Ovary (tissue), 3 donors: ENCODE measurements at regions not wholly inside any gene's neighbourhood (a gene's known extent, or its start where the extent isn't known, plus 50 kb on each side); places are given as distances from the start of the nearest gene placed in this dataset.

Source experiments
- POLR2A ChIP-seq: fragments of 450-650 bp; IDR thresholded peaks from one replicate; pipeline ENCODE4 v1.6.1; 2017; ENCODE audit warnings: antibody characterized with exemption, mild to moderate bottlenecking, moderate library complexity
- TF ChIP-seq, protein P1 (sequence below), 3 donors: fragments of 450-650 bp in 2 of 3; fragments of 200-600 bp in 1 of 3; IDR thresholded peaks; one replicate each; pipeline versions ENCODE4 v1.5.1 to v1.8.0; 2016 to 2022; ENCODE audit warnings: antibody characterized with exemption in 3 of 3, mild to moderate bottlenecking in 1 of 3
- donor health status: DM: no; HTN: no; CAD: no.

DNA sequence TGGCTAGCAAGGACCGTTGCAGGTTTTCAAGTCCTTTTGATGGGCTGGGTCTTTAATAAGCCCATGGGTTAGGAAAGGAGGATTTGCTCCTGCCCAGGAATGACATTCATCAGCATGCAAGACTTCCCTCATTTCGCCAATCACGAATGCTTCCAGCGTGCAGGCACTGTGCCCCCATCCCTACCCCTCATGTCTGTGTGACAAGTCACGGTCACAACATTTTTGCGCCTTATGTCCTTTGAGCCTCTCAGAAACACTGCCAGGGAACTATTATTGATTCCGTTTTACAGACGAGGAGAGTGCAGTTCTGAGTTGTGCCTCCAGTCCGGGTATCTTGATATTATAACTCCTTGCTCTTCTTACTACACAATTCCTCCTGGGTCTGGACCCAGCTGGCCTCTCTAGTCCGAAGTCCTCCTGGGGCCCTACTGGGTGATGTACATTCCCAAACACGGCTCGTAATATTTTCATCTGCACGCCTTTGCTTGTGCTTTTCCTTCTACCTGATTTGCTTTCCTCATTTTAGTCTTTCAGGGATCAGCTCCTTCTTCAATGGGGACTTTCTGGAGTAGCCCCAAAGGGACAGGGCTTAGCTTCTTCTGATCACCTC lies 101.8 kb upstream of the MYCN start:
- TF ChIP-seq, protein P1, sequence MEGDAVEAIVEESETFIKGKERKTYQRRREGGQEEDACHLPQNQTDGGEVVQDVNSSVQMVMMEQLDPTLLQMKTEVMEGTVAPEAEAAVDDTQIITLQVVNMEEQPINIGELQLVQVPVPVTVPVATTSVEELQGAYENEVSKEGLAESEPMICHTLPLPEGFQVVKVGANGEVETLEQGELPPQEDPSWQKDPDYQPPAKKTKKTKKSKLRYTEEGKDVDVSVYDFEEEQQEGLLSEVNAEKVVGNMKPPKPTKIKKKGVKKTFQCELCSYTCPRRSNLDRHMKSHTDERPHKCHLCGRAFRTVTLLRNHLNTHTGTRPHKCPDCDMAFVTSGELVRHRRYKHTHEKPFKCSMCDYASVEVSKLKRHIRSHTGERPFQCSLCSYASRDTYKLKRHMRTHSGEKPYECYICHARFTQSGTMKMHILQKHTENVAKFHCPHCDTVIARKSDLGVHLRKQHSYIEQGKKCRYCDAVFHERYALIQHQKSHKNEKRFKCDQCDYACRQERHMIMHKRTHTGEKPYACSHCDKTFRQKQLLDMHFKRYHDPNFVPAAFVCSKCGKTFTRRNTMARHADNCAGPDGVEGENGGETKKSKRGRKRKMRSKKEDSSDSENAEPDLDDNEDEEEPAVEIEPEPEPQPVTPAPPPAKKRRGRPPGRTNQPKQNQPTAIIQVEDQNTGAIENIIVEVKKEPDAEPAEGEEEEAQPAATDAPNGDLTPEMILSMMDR (IDR thresholded peaks at IDR 0.05) = no peak
- no peak for TF ChIP-seq POLR2A
